ENCODE measurements at regions not wholly inside any gene's neighbourhood (a gene's known extent, or its start where the extent isn't known, plus 50 kb on each side); places are given as distances from the start of the nearest gene placed in this dataset.
"Not testable (repeated sequence)": the region's sequence is repeated elsewhere in the genome, so short reads cannot be mapped to it uniquely, and the experiment has no call there.

DNA sequence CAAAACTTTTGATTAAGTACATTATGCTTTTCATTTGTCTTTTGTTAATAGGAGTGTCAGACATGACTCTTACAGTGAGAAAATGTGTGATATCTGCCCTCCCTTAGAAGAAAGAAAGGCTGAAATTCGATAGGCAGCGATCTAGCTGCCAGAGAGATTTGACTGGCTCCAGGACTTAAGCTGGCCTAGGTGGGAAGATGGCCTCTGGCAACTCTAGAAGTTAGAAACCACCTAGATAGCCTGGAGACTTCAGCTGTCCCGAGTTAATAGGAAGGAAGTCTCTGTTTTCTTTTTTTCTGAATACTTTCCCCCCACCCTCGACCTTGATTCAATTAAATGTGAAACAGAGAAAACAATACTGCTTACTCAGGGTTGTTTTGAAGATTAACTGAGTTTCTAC is 1194.7 kb upstream of the CRIM1 start:
- DNase-seq (ENCODE audit: low read depth), result no peak

DNA sequence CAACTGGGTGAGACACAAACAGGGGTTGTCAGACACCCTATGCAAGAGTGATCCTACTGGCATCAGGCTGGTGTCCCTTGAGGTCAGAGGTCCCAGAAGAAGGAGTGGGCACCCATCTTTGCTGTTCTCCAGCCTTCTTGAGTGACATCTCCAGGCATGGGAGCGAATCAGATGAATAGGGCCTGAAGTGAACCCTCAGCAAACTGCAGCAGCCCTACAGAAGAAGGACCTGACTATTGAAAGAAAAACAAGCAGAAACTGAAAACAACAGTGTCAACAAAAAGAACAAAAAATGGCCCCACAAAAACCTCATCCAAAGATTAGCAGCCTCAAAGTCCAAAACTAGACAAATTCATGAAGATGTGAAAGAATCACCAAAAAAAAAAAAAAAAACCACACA is 1229.7 kb upstream of the CRIM1 start:
- DNase-seq (ENCODE audit: low read depth), result no peak

DNA sequence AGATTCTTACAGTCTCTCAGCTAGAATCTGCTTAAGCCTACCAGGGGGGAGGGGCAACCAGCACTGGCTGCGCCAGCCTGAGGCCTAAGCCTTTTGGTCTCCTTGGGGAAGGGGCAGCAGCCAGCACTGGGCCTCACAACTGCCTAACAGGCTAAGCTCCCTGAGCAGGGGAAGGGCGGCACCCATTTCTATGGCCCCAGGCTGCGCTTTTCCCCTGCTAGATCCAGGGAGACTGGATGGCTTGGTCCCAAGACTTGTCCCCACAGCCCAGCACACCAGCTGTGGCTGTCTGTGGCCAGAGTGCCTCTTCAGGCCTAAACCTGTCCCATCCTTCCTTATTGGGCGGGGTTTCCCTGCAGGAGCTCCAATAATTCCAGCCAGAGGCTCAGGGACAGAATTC is 1230.3 kb upstream of the CRIM1 start:
- DNase-seq (ENCODE audit: low read depth), result no peak

DNA sequence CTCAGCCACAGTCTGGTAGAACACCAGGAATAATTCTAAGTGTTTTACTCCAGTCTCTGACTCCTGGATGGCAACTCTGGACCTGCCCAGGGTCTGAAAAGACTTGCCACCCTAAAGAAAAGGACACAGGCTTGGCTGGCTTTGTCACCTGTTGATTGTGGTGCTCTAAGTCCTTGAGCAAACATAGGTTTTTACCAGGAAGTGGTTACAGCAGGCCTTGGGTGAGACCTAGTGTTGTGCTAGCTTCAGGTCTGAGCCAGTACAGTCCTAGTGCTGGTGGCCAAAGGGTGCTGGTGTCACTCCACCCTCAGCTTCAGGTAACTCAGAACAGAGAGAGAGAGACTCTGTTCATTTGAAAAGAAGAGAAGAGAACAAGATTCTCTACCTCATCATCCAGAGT is 1239.4 kb upstream of the CRIM1 start:
- no peak for DNase-seq (ENCODE audit: low read depth)

DNA sequence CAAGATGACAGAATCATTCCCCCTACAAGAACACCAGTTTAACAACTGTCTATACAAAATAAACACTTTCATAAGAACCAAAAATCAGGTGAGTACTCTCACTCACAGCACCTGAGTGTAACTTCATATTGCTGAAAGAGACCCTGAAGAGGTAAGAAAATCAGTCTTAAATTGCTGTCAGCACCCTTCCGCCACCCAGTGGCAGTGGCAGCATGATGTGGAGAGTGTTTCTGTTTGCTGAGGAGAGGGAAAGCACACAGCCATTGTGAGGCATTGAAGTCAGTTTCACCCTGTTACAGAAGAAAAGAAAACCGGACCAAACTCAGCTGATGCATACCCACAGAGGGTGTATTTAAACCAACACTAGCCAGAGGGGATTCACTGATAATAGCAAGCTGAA is 1240.8 kb upstream of the CRIM1 start:
- no peak for DNase-seq (ENCODE audit: low read depth)

DNA sequence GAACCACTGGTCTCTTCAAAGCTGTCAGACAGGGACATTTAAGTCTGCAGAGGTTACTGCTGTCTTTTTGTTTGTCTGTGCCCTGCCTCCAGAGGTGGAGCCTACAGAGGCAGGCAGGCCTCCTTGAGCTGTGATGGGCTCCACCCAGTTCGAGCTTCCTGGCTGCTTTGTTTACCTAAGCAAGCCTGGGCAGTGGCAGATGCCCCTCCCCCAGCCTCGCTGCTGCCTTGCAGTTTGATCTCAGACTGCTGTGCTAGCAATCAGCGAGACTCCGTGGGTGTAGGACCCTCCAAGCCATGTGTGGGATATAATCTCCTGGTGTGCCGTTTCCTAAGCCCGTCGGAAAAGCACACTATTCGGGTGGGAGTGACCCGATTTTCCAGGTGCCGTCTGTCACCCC is 1243.2 kb upstream of the CRIM1 start:
- DNase-seq (ENCODE audit: low read depth), result not testable (repeated sequence)

DNA sequence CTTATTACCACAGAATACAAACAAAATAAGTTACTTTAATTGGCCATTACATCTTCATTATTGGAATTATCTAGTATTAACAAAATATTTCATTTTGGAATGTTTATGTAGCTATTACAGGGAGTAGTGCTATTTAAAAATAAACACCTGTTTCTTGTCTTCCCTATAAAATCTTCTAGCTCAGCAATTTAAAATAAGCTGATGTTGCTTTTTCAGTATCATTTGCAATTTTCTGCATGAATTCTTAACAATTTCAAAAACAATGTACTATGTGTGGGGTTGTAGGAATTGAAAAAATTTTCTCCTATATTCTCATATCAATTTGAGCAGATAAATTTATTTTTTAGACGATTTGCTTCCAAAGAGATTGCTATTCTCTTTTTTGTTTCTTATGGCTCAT is 1251.3 kb upstream of the CRIM1 start:
- DNase-seq (ENCODE audit: low read depth), result no peak

DNA sequence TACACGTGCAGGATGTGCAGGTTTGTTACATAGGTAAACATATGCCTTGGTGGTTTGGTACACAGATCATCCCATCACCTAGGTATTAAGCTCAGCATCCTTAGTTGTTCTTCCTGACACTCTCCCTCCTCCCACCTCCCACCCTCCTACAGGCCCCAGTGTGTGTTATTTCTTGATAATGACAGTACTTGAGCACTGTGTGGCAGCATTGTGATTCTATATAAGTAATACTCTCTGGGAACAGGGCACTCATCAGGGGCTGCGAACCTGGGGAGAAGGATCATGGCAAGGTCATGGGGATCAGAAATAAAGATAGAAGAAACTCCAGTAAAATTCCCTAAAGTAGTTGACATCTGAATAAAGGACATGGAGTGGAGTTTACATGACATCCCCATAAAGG is 1256.2 kb upstream of the CRIM1 start:
- DNase-seq (ENCODE audit: low read depth), result no peak

DNA sequence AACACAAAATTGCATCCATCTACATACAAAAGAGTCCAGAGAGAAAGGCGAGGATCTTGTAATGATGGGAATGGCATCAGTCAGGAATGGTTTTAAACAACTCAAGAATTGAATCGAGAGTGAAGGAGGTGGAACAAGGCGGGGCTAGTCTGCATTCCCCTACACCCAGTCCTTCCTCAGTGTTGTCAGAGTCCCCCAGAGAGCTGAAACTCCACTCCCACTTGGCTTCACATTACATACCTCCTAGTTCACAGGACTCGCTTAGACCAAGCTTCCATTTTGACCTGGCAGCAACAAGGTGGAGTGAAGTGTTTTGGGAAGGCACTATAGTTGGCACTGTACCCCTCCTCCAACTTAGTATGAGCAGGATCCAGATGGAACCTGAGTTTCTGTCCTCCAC is 1273.5 kb upstream of the CRIM1 start:
- no peak for DNase-seq (ENCODE audit: low read depth)

DNA sequence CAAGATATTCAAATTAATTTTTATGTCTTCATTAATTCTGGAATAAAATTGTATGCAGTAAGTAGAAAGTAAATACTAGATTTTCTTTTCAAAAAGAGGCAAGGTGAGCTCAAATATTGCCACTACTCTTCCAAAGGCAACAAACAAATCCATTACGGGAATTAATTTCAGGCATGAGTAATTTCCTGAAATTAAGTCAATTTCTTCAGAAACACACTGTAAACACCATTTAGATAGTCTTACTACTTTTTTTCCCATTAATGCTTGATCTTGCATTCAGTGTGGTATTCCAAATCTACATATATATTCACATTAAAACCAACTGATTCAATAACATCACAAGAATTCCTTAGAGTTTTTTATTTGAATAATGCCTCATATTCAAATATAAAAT is 1274.0 kb upstream of the CRIM1 start:
- no peak for DNase-seq (ENCODE audit: low read depth)

DNA sequence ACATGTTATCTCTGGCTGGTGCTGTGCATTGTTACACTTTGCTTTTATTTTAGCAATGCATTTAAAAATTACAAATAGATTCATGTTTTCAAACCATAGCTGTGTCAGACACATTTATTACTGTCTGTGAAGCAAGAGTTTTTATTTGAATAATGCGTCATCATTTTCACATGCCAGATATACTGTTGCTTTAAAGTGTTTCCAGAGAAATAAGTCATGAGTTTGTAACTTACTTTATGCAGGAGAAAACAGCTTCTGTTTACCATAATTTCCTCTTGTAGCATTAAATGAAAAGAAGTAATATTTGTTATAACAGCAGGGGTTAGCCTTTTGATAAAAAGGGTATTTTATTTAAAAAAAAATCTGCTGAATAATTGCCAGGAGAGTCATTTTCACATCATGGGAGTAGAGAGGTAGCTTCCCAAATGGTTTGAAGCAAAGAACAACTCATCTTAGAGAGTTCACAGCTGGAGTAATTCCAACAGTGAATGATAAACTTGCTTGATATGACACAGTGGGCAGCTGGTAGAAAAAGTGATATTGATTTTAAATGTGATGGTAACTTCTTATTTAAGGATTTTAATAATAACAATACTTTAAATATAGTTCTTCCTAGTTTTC is 1274.5 kb upstream of the CRIM1 start:
- no peak for DNase-seq (ENCODE audit: low read depth)

DNA sequence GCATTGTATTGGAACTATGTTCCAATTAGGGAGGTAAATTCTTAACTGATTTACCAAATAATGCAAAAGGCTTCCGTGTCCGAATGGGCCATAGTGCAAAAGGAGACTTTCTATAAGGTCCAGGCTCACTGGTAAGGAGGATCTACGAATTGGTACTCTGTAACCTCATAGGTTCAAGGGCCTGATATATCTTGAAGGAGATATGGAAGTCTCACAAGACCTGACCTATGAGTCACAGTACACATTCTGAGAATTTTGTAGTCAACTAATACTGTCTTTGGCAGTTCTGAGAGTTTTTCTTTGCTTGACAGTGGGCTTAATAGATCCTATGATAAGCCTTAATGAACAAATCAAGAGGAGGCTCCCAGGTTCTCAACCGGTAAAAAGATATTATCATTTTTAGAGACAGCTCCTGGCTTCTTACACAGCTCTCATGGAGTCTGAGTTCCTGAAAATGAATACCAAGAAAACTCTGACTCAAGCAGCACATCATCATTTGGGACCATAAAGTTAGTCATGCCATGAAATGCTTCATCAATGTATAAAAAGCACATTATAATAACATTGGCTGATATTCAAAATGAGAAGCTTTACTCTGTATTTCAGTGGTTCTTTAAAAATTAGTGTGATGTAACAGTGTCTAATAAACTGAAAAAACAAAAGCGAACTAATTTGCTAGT is 1275.2 kb upstream of the CRIM1 start:
- no peak for DNase-seq (ENCODE audit: low read depth)

DNA sequence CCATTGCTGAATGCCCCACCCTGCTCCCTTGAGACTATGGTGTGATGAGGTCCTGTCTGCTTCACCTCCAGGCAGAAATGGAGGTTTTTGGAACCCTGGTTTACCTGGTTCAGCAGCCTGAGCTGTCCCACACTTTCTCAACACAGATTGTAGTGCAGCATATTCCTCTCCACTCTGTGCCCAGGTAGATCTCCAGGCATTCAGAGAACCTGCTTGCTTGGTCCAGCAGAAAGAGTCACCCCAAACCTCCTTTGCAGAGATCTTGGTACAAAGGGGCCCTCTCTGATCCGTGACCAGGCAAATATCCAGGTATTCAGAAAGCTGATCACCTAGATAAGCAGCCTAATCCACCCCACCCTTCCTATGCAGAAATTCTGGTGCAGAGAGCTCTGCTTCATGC is 1288.2 kb upstream of the CRIM1 start:
- no peak for DNase-seq (ENCODE audit: low read depth)

DNA sequence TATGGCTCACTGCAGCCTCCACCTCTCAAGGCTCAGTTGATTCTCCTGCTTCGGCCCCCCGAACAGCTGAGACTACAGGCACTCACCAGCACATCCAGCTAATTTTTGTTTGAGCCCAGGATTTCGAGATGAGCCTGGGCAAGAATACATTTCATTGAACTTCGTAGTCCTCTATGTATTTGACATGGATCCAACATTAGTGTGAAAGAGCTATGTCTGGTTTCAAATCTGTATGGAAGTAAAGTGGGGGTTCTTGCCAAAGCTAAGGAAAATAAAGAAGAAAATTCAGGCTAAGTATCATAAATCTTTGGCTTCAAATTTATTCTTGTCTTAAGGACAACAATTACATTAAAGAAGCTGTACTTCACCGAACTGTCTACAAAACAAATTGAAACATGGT is 1291.7 kb upstream of the CRIM1 start:
- no peak for DNase-seq (ENCODE audit: low read depth)

DNA sequence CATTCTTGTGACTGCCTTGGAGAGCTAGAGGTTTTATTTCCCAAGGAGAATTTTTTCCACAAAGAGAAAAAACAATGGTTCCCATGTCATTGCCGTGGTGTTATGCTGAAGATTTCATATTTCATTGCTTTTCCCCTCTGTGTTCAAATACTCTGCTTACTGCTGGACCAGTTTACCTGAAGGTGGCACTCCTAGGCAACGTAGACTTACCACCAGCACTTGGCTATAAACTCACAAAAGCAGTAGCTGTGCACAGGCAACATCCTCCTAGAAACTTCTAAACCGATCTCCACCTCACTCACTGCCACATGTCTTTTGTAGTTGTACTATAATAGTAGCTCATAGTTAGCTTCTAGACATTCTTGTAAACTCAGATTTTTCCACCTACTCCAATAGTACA is 1319.7 kb upstream of the CRIM1 start:
- DNase-seq (ENCODE audit: low read depth), result no peak

DNA sequence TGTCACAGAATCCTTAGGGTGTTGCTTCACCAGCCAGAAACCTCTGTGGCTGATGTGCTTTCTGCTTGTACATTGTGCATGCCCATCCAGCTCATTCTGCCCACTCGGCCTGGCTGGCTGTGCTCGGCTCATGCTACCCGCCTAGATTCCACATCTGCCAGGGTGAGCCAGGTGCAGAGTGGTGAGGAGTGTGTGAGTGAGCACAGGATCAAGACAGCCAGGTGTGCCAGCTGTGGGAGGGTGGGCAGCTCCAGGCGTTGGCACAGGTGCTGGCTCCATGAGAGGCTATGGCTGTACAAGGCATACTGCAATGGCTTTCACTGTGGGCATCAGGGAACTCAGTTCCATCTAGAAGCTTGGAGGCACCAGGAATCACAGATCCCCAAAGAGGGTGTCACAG is 1321.8 kb upstream of the CRIM1 start:
- DNase-seq (ENCODE audit: low read depth), result no peak

DNA sequence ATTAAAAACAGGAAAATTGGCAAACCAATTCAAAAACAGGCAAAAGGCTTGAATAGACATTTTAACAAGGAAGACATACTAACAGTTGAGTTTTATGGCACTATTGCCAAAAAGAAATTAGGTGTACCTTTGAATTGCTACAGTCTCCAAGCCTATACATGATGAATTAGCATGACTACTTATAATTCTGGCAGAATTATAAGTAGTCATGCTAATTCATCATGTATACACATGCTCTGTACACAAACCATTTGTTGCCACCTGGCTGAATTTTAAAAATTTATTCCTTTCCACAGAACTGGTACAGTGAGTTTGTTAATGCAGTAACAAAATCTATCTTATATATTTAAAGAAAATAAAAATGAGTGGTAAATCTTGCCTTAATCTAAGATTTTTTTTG is 1332.0 kb upstream of the CRIM1 start:
- no peak for DNase-seq (ENCODE audit: low read depth)

DNA sequence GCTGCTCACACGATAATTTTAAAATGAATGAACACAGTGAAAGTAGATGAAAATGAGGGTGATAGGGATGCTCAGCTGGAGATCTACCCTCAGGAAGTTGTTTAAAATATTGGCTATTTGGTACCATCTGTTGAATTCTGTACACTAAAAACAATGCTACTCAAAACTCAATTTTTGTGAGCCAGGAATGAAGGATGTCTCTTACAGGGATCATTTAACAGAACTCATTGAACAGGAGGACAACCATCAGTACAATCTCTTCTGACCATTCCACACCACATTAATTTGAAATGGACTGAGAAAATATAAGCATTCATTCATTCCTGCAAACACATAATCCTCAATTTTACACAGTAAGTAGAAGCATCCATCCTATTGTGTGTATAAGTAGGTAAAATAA is 1355.1 kb upstream of the CRIM1 start:
- DNase-seq (ENCODE audit: low read depth), result no peak

DNA sequence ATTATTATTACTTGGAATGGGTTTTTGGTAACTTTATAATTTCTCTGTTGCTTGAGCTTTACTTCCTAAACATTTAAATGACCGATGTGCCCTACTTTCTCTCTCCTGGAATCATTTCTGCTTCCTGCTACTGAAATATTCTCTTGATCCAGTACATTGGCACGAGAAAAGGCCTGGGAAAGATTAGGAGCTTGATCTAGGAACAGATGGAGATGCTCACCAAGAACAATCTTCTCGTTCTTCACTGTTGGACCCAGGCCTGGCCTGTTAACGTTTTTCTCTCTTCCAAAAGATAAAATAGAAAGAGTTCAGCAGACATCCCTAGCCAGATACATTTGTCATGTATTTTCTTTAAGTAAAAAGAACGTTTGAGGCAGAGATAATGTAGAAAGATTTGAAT is 1356.8 kb upstream of the CRIM1 start:
- DNase-seq (ENCODE audit: low read depth), result no peak

DNA sequence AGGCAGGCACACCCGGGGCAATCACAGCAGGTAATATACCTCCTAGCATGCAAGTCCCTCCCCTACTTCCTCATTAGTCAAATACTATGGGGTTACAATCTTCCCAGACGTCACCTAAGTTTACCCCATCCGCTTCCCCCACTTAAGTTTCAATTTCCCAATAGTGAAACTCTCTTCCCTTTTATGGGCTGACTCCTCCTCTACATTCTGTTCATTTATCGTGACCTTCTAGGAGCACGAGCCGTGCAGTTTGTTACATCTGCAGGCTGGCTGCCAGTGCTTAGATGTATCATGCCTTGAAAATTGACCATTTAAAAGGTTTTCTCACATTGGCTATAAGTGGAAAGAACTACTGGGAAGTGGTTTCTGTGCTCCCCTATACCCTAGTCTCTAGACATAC is 1357.8 kb upstream of the CRIM1 start:
- DNase-seq (ENCODE audit: low read depth), result no peak

DNA sequence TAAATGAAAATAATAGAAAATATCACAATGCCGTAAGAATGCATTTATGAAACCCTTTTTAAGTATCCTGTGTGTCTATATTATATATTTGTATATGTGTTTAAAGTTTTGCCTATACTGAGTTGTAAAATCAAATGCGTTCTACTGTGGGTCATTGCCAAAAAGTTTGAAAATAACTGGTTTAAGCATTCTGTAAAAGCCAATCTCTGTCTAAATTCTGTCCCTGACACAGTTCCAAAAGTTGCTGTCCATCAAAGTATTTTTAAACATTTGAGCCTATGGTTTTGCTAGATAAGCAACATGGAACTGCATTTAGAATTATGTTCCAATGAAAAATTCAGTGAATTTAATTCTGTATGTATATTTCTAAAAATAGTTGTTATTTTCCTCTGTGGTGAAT is 1360.4 kb upstream of the CRIM1 start:
- DNase-seq (ENCODE audit: low read depth), result no peak

DNA sequence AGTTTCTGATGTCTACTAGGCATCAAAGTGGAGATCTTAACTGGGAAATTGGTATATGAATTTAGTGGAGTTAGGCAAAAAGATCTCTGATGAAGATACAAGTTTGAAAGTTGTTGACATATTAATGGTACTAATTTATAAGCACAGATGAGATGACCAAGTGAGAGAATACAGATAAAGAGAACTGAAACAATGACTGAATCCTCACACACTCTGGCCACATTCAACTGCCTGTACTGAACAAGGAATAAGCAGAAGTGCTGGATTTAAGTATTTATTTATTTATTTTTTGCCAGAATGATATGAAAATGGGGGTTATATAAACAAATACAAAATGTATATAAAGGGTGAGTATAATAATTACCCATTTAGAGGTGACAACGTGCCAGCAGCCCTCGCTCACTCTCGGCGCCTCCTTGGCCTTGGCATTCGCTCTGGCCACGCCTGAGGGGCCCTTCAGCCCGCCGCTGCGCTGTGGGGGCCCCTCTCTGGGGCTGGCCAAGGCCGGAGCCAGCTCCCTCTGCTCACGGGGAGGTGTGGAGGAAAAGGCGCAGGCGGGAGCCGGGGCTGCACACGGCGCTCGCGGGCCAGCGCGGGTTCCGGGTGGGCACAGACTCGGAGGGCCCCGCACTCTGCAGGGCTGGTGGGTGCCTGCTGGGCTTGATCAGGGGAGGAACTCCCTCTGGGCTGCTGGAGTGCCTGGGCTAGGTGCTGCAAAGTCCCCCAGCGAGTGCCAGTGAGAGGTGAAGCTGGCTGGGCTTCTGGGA is 1363.9 kb upstream of the CRIM1 start:
- DNase-seq (ENCODE audit: low read depth), result no peak

DNA sequence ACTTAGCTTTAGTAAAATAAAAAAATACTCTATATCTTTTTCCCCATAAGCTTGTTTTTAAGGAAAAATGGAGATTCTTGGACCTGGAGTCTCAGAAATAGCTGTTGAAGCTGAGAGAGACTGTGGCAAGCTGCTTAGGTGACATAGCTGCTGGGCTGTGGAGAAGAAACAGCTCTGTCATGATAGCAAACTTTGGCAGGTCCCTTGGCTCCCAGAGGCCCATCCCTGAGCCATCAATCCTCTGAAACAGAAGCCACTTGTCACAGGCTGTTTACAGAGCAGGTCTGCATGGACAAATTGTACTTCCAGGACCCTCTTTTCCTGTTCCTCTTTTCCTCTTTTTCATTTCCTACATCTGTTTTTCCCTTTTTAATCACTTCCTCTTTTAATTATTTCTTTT is 1370.1 kb upstream of the CRIM1 start:
- no peak for DNase-seq (ENCODE audit: low read depth)

All from RPMI7951 (cell line).